ENCODE measurements at regions not wholly inside any gene's neighbourhood (a gene's known extent, or its start where the extent isn't known, plus 50 kb on each side); places are given as distances from the start of the nearest gene placed in this dataset.
A peak's percentile ranks its signal among the peaks of the same experiment; 100 is the strongest.

GRCh38 chr10:42916974-42917373, 134.4 kb downstream of the BMS1 start:
- no peaks in the 10 kb centered on the region for H3K4me1 ChIP-seq
- intact Hi-C loops (cut with DNase I): no loop called here
- H3K27me3 ChIP-seq: no peaks in the 10 kb centered on the region
- no peak overlapping the region for H3K4me3 ChIP-seq
- DNase-seq (ENCODE audit: extremely low spot score in 2 of 2): no peak
- H3K27ac ChIP-seq: no peak overlapping the region
- TF ChIP-seq POLR2AphosphoS5 (IDR thresholded peaks at IDR 0.05; ENCODE audit: insufficient read depth in 1 of 2, low read depth in 1 of 2) (no peak), POLR2A (IDR thresholded peaks at IDR 0.05) (no peak)
- TF ChIP-seq, protein P1, sequence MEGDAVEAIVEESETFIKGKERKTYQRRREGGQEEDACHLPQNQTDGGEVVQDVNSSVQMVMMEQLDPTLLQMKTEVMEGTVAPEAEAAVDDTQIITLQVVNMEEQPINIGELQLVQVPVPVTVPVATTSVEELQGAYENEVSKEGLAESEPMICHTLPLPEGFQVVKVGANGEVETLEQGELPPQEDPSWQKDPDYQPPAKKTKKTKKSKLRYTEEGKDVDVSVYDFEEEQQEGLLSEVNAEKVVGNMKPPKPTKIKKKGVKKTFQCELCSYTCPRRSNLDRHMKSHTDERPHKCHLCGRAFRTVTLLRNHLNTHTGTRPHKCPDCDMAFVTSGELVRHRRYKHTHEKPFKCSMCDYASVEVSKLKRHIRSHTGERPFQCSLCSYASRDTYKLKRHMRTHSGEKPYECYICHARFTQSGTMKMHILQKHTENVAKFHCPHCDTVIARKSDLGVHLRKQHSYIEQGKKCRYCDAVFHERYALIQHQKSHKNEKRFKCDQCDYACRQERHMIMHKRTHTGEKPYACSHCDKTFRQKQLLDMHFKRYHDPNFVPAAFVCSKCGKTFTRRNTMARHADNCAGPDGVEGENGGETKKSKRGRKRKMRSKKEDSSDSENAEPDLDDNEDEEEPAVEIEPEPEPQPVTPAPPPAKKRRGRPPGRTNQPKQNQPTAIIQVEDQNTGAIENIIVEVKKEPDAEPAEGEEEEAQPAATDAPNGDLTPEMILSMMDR (IDR thresholded peaks at IDR 0.05): no peak
- no peaks in the 10 kb centered on the region for H3K9me3 ChIP-seq
- no peaks in the 10 kb centered on the region for H3K36me3 ChIP-seq

GRCh38 chr10:42917821-42918220, 135.2 kb downstream of the BMS1 start:
- Histone ChIP-seq H3K27ac (no peak overlapping the region), H3K36me3 (no peaks in the 10 kb centered on the region), H3K9me3 (no peaks in the 10 kb centered on the region), H3K4me1 (no peaks in the 10 kb centered on the region), H3K27me3 (no peaks in the 10 kb centered on the region), H3K4me3 (no peak overlapping the region)
- TF ChIP-seq POLR2A (IDR thresholded peaks at IDR 0.05) (no peak), POLR2AphosphoS5 (IDR thresholded peaks at IDR 0.05; ENCODE audit: insufficient read depth in 1 of 2, low read depth in 1 of 2) (no peak)
- TF ChIP-seq, protein P1 (IDR thresholded peaks at IDR 0.05): no peak
- no peak for DNase-seq (ENCODE audit: extremely low spot score in 2 of 2)
- intact Hi-C loops (cut with DNase I): no loop called here

DNA sequence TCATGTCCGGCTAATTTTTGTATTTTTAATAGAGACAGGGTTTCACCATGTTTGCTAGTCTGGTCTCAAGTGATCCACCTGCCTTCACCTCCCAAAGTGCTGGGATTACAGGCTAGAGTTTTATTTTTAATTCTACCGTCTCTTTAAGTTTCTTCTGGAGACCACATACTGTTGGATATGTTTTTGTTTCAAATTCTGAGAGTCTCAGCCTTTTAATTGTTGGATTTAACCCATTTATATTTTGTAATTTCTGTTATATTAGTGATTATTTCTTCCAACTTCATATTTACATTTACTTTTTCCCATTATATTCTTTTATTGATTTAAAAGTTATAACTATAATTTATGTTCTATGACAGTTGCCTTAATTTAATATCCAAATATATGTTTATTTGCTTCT, 139.4 kb downstream of the BMS1 start:
- no peak for DNase-seq (ENCODE audit: extremely low spot score in 2 of 2)
- Histone ChIP-seq H3K27me3 (no peaks in the 10 kb centered on the region), H3K4me3 (no peak overlapping the region), H3K36me3 (no peaks in the 10 kb centered on the region), H3K27ac (no peak overlapping the region), H3K9me3 (no peaks in the 10 kb centered on the region), H3K4me1 (no peaks in the 10 kb centered on the region)
- intact Hi-C loops (cut with DNase I): no loop called here
- TF ChIP-seq, protein P1 (IDR thresholded peaks at IDR 0.05): no peak
- TF ChIP-seq POLR2A (IDR thresholded peaks at IDR 0.05) (no peak), POLR2AphosphoS5 (IDR thresholded peaks at IDR 0.05; ENCODE audit: insufficient read depth in 1 of 2, low read depth in 1 of 2) (no peak)

- no peak overlapping the region for H3K4me3 ChIP-seq
- H3K9me3 ChIP-seq: no peaks in the 10 kb centered on the region
- H3K27me3 ChIP-seq: no peaks in the 10 kb centered on the region
- H3K4me1 ChIP-seq: no peaks in the 10 kb centered on the region
- no peaks in the 10 kb centered on the region for H3K36me3 ChIP-seq
- H3K27ac ChIP-seq: no peak overlapping the region
- TF ChIP-seq, protein P1 (IDR thresholded peaks at IDR 0.05): no peak
- no peak for TF ChIP-seq POLR2A (IDR thresholded peaks at IDR 0.05)
- TF ChIP-seq POLR2AphosphoS5 (IDR thresholded peaks at IDR 0.05; ENCODE audit: insufficient read depth in 1 of 2, low read depth in 1 of 2): no peak
- DNase-seq (ENCODE audit: extremely low spot score in 2 of 2): no peak
- intact Hi-C loops (cut with DNase I): no loop called here
These were observed 141.9 kb downstream of the BMS1 start for GRCh38 chr10:42924484-42924883.

- intact Hi-C loops (cut with DNase I): no loop called here
- Histone ChIP-seq H3K27ac (no peak overlapping the region), H3K9me3 (no peaks in the 10 kb centered on the region), H3K36me3 (no peaks in the 10 kb centered on the region), H3K4me1 (no peaks in the 10 kb centered on the region), H3K27me3 (no peaks in the 10 kb centered on the region), H3K4me3 (no peak overlapping the region)
- DNase-seq (ENCODE audit: extremely low spot score in 2 of 2): peak in 1 of 2 donors; percentile 64
- TF ChIP-seq POLR2AphosphoS5 (IDR thresholded peaks at IDR 0.05; ENCODE audit: insufficient read depth in 1 of 2, low read depth in 1 of 2): no peak
These were observed 144.2 kb downstream of the BMS1 start for GRCh38 chr10:42926843-42927242.

DNA sequence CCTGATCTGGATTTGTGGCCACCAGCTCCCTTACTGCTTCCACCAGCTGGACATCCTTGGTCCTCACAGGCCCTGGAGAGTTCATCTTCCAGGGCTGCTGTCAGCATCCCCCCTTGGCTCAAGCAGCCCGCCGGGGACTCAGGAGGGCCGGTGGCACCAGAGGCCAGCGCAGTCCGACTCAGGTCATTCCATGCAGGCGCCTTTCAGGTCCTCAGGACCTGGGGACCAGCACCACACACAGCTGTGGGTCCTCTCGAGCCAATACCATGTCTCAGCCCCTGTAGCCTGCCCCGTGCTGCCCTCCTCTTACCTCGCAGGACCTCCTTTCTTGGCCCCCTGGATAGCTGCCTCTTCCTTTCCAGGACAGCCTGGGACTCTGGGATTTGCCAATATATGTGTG, 145.5 kb downstream of the BMS1 start:
- intact Hi-C loops (cut with DNase I): no loop called here
- H3K36me3 ChIP-seq: no peaks in the 10 kb centered on the region
- H3K4me3 ChIP-seq: no peak overlapping the region
- H3K4me1 ChIP-seq: peaks cover 4% of the 10 kb centered on the region
- no peaks in the 10 kb centered on the region for H3K9me3 ChIP-seq
- no peak for TF ChIP-seq POLR2AphosphoS5 (IDR thresholded peaks at IDR 0.05; ENCODE audit: insufficient read depth in 1 of 2, low read depth in 1 of 2)
- no peak for TF ChIP-seq POLR2A (IDR thresholded peaks at IDR 0.05)
- TF ChIP-seq, protein P1 (IDR thresholded peaks at IDR 0.05): no peak
- DNase-seq (ENCODE audit: extremely low spot score in 2 of 2): peak; percentile 55 to 81
- H3K27ac ChIP-seq: no peak overlapping the region
- no peaks in the 10 kb centered on the region for H3K27me3 ChIP-seq

Data from vagina (tissue), 2 donors.